ENCODE measurements at regions not wholly inside any gene's neighbourhood (a gene's known extent, or its start where the extent isn't known, plus 50 kb on each side); places are given as distances from the start of the nearest gene placed in this dataset.

GRCh38 chr9:73805853-73806458 lies 654.3 kb downstream of the ANXA1 start:
- intact Hi-C loops (cut with DNase I), result no loop called here
- ATAC-seq, result no peak

GRCh38 chr9:73806876-73807275 lies 655.2 kb downstream of the ANXA1 start:
- intact Hi-C loops (cut with DNase I), result no loop called here
- ATAC-seq, result no peak
- DNase-seq (ENCODE audit: low spot score), result no peak

More at GRCh38 chr9:73805853-73806458, 654.3 kb downstream of the ANXA1 start:
- DNase-seq (ENCODE audit: low spot score), result no peak

GRCh38 chr9:73807952-73808351 lies 656.3 kb downstream of the ANXA1 start:
- ATAC-seq (no peak), DNase-seq (ENCODE audit: low spot score) (no peak)
- intact Hi-C loops (cut with DNase I), result no loop called here

GRCh38 chr9:73810585-73811215 lies 659.0 kb downstream of the ANXA1 start:
- intact Hi-C loops (cut with DNase I), result no loop called here
- DNase-seq (ENCODE audit: low spot score) (no peak), ATAC-seq (no peak)

DNA sequence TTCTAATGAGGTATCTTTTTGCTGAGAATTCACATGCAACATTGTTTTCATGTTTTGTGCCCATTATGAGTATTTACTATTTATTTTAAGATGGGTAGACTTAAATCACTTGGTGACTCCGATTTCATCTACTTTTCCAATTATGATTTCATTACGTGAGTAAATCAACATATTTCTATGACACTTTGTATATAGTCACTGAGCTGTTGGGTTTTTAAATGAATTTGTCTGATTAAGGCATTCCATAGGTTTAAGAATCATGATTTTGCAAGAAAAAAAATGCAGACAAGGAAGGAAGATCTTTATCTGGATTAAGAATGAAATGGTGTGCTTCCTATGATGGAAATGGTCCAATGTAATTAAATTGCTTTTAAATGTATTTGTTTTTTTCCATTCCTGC lies 661.9 kb downstream of the ANXA1 start:
- ATAC-seq (no peak), DNase-seq (ENCODE audit: low spot score) (no peak)
- intact Hi-C loops (cut with DNase I), result no loop called here

GRCh38 chr9:73816905-73817304 lies 665.2 kb downstream of the ANXA1 start:
- ATAC-seq (no peak), DNase-seq (ENCODE audit: low spot score) (no peak)
- intact Hi-C loops (cut with DNase I), result no loop called here

DNA sequence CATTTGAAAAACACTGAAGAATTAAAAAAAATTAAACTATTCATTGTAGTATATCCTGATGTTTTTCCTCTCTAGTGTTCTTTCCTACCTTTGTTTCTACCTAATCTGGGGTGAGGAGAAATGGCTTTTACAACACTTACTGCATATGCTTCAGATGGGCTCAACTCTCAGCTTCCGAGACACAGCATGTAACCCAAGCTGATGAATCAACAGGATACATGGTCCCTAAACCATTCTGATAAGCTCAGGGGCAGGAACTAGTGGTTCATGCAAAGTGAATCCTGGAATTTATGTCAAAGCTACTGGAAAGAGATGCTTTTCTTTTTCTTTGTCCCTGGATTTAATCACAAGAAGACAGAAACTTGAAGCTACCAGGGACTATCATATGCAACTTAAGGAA lies 672.5 kb upstream of the RORB start:
- no peak for DNase-seq (ENCODE audit: low spot score)
- intact Hi-C loops (cut with DNase I), result loop anchor here (5.0 kb wide), 1 partner anchor 1242 kb away; no protein-coding TSS in a partner anchor
- no peak for ATAC-seq

DNA sequence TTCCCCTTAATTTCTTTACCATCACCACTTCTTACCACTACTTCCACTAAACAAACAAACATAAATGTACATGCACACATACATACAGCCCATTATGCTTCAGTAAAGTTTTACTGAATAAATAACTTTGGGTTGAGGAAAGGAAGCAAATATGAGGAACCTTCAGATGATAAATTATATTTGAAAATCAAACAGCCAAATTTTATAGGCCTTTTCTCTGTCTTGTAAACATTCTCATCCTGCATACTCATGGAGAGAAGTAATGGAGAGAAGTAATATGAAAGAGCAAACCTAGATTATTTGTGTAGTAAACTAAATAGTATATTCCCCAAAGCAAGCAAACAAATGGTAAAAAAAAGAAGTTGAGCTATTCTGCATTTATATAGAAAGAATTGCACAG lies 658.3 kb upstream of the RORB start:
- ATAC-seq (no peak), DNase-seq (ENCODE audit: low spot score) (no peak)
- intact Hi-C loops (cut with DNase I), result no loop called here

DNA sequence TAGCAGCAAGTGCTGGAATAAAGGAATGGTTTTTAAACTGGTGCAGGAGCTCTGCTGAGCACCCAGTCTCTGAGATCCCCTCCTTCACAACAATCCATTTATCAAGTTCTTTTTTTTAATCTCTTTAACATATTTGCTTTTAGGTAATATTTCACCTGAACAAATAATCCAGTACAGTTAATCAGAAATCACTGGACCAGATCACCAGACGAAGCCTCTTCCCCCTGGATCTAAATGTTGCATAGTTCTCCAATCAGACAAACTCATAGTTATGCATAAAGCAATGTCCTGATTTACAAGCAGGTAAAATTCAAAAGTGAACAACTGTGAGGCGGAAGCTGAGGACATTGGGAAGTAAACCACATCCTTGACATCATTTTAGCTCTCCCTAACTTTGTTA lies 657.7 kb upstream of the RORB start:
- ATAC-seq (no peak), DNase-seq (ENCODE audit: low spot score) (no peak)
- intact Hi-C loops (cut with DNase I), result no loop called here

DNA sequence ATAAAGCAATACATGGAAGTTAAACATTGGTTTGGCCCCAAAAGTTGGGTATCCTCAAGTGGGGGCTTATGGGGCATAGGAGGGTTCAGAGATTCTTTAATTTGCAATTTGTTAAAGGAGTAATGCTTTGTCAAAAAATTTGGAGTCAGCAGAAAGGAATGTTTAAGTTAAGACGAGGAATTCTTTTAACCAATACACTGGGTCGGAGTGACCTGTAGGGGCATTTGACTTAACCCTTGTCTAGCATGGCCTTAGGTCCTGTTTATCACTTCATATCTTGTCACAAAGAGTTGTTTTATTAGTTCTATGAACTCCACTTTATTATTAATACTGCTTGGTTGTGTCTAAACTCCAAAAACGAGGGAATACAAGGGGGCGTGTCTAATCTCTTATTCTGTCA lies 656.1 kb upstream of the RORB start:
- DNase-seq (ENCODE audit: low spot score) (no peak), ATAC-seq (no peak)
- intact Hi-C loops (cut with DNase I), result no loop called here

DNA sequence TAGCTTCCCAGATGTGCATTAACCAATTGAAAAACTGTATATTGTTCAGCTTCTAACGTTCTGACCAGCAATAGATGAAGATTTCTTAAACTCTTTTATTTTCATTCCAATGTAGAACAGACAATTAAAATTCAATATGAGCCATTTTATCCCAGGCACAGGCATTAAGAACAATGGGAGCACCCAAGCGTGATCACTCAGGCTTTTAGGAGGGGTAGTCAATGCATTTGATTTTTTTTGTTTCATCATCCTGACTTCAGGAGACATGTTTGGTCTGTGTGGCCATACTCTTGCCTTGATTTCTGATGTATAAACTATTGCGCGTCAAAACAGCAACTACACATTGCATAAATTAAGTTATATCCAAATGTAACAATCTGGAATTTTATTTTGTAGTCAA lies 653.0 kb upstream of the RORB start:
- ATAC-seq, result no peak
- intact Hi-C loops (cut with DNase I), result no loop called here
- no peak for DNase-seq (ENCODE audit: low spot score)

GRCh38 chr9:73845539-73845938 lies 651.6 kb upstream of the RORB start:
- intact Hi-C loops (cut with DNase I), result no loop called here
- DNase-seq (ENCODE audit: low spot score) (no peak), ATAC-seq (no peak)

- intact Hi-C loops (cut with DNase I), result no loop called here
- no peak for ATAC-seq
- DNase-seq (ENCODE audit: low spot score), result no peak
Observed at GRCh38 chr9:73845954-73846690, 651.0 kb upstream of the RORB start.

GRCh38 chr9:73847536-73847935 lies 649.6 kb upstream of the RORB start:
- intact Hi-C loops (cut with DNase I), result no loop called here
- no peak for DNase-seq (ENCODE audit: low spot score)
- ATAC-seq, result no peak

- intact Hi-C loops (cut with DNase I), result no loop called here
- ATAC-seq (no peak), DNase-seq (ENCODE audit: low spot score) (no peak)
Observed at GRCh38 chr9:73853549-73853948, 643.6 kb upstream of the RORB start.

DNA sequence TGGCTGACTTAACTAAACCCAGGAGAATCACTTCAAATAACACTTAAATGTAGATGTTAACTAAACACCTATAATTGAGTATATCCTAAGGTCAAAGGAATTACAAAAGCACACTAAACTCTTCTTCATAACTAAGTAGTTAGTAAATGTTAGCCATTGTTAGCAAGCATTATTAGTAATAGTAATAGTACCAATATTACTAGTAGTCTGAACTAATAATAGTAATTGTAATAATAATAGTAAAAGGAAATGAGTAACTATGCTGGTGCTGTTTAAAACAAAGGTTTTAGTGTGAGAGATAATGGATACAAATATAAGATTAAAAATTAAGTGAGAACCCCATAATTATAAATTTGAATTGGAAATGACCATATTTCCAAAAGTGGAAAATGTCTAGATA lies 641.9 kb upstream of the RORB start:
- DNase-seq (ENCODE audit: low spot score) (no peak), ATAC-seq (no peak)
- intact Hi-C loops (cut with DNase I), result no loop called here

DNA sequence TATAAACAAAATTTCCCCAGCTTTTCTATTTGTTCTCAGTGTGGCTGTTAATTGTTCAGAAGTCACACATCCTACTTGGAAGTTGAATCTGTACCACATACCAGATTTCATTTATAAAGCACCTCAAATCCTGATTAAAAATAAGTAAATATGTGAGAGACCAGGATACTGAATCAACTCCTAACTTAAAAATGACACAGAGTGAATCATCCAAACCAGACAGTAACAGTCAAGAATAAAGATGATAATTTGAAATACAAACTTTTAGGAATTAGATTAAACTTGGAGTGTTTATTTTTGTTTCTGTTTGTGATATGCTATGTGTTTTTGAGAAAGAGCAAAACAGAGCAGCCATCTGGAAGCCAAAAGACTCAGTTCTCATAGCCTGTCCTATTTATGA lies 633.2 kb upstream of the RORB start:
- intact Hi-C loops (cut with DNase I), result no loop called here
- no peak for DNase-seq (ENCODE audit: low spot score)
- ATAC-seq, result no peak

DNA sequence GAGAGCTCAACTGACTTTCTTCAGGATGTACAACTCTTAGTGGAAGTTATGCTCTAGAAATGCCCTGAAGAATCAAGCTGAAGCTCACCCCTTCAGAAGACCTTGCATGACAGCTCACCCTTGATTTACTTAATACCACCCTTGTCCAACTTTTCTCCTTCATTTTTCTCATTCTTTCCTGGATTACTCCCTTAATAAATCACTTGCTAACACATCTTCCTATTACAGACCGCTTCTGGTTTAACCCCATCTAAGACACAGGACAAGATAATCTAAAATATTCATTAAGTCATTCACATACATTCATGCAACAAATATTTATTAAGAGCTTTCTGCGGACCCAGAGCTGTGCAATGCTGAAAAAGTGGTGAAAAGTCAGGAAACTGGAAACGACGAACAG lies 630.7 kb upstream of the RORB start:
- ATAC-seq, result no peak
- intact Hi-C loops (cut with DNase I), result no loop called here
- no peak for DNase-seq (ENCODE audit: low spot score)

- ATAC-seq, result no peak
- no peak for DNase-seq (ENCODE audit: low spot score)
- intact Hi-C loops (cut with DNase I), result no loop called here
Observed at GRCh38 chr9:73869264-73869663, 627.9 kb upstream of the RORB start.

GRCh38 chr9:73871636-73872035 lies 625.5 kb upstream of the RORB start:
- DNase-seq (ENCODE audit: low spot score) (no peak), ATAC-seq (no peak)
- intact Hi-C loops (cut with DNase I), result no loop called here

- DNase-seq (ENCODE audit: low spot score) (no peak), ATAC-seq (no peak)
- intact Hi-C loops (cut with DNase I), result no loop called here
Observed at GRCh38 chr9:73872701-73873100, 624.4 kb upstream of the RORB start.
